Caco-2 (cell line): ENCODE measurements at regions not wholly inside any gene's neighbourhood (a gene's known extent, or its start where the extent isn't known, plus 50 kb on each side); places are given as distances from the start of the nearest gene placed in this dataset.

Experiments
- BruUV-seq: library from RNA; stranded (reverse); fragments of 400-500 nt; replicated peaks from 2 replicates; lab custom pipeline; 2021; lab: Mats Ljungman, UMichigan
- CTCF ChIA-PET: fragments of 300-600 bp; sonication (Branson Sonifier 250); formaldehyde crosslinking; loops from one replicate; lab custom pipeline; 2022; ENCODE audit warnings: antibody characterized with exemption; lab: Charles Lee
- POLR2A ChIA-PET: fragments of 300-600 bp; sonication (Branson Sonifier 250); formaldehyde crosslinking; loops from one replicate; lab custom pipeline; 2022; ENCODE audit warnings: antibody characterized with exemption; lab: Charles Lee
- DNase-seq, 2 experiments: peaks; one replicate each; pipeline versions ENCODE4 v3.0.0 to v3.0.0-alpha.2; 2020 to 2022
- H3K27me3 ChIP-seq: replicated peaks from 2 replicates; pipeline ENCODE4 v1.6.0; 2011; ENCODE audit warnings: low read length; ENCODE audit not compliant: control insufficient read depth, insufficient read depth
- H3K36me3 ChIP-seq: 2 replicates; pipeline ENCODE4 v1.5.1; 2011; ENCODE audit warnings: low read length; ENCODE audit not compliant: control insufficient read depth, insufficient read depth
- H3K4me1 ChIP-seq: fragments of 250-450 bp; sonication (Bioruptor Pico); 2 replicates; pipeline ENCODE4 v1.5.1; 2020; ENCODE audit warnings: mild to moderate bottlenecking
- H3K4me3 ChIP-seq: 2 replicates; pipeline ENCODE4 v1.5.1; 2011; ENCODE audit warnings: low read depth, mild to moderate bottlenecking, control low read depth, low read length
- H3K9me3 ChIP-seq: fragments of 250-450 bp; sonication (Bioruptor Pico); 2 replicates; pipeline ENCODE4 v1.5.1; 2020; ENCODE audit warnings: mild to moderate bottlenecking, moderate library complexity
- H3K27ac Mint-ChIP-seq: one replicate; pipeline ENCODE4 v1.8.0; 2022; ENCODE audit warnings: mixed read lengths; ENCODE audit not compliant: unreplicated experiment
- H3K27me3 Mint-ChIP-seq: one replicate; pipeline ENCODE4 v1.8.0; 2022; ENCODE audit warnings: mixed read lengths; ENCODE audit not compliant: insufficient read depth, unreplicated experiment
- H3K36me3 Mint-ChIP-seq: one replicate; pipeline ENCODE4 v1.8.0; 2022; ENCODE audit warnings: mild to moderate bottlenecking, mixed read lengths; ENCODE audit not compliant: insufficient read depth, unreplicated experiment
- H3K4me1 Mint-ChIP-seq: one replicate; pipeline ENCODE4 v1.8.0; 2022; ENCODE audit warnings: low read depth, mixed read lengths; ENCODE audit not compliant: unreplicated experiment
- H3K4me3 Mint-ChIP-seq: one replicate; pipeline ENCODE4 v1.8.0; 2022; ENCODE audit warnings: mild to moderate bottlenecking, moderate library complexity, mixed read lengths; ENCODE audit not compliant: unreplicated experiment
- H3K9me3 Mint-ChIP-seq: one replicate; pipeline ENCODE4 v1.8.0; 2022; ENCODE audit warnings: mixed read lengths; ENCODE audit not compliant: unreplicated experiment
- intact Hi-C: fragments of 100-400 bp; cut with micrococcal nuclease; formaldehyde crosslinking; loops from one replicate; pipeline ENCODE4 v1.10.0; 2022; ENCODE audit not compliant: unreplicated experiment
- TF ChIP-seq, protein P1 (sequence below), 2 experiments: fragments of 200-600 bp in 1 of 2; IDR thresholded peaks; 1 replicate in 1 of 2; 2 replicates in 1 of 2; pipeline versions ENCODE4 v1.5.1 to v1.8.0; 2011 to 2022; ENCODE audit warnings: antibody characterized with exemption in 1 of 2, control low read depth in 1 of 2, inconsistent platforms in 1 of 2, low read depth in 1 of 2, low read length in 1 of 2, mild to moderate bottlenecking in 1 of 2, moderate library complexity in 1 of 2; ENCODE audit not compliant: insufficient read depth in 1 of 2, severe bottlenecking in 1 of 2, unreplicated experiment in 1 of 2

DNA sequence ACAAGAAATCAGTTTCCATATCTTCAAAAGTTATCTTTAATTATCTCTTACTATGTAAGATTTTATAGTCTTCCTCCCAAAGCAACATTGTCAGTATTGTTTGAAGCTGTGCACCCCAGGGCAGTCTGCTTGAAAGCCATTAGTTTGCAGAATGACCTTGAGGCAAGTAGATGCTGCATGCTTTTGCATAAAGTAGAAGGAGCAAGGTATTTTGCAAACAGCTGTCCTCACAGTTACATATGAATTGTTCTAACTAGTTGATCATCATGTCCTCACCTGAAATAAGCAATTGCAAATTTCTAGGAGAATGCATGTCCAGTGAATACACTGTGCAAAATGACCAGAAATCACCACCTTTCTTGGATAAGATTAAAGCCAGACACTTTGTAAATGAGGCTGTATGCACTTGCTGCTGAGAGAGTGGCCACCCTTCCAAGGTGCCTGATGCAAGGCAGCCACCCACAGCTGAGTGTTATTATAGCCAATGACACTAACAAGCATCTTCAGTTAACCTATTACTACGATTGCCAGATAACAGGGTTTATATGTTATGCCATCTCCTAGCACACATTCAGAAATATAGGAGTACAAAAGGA is 730.0 kb upstream of the TMEM132C start:
- Histone ChIP-seq H3K9me3 (no peaks in the 10 kb centered on the region), H3K36me3 (no peaks in the 10 kb centered on the region), H3K4me1 (peaks cover 1% of the 10 kb centered on the region; the same call in 1 of the 2 replicates), H3K27me3 (no peaks in the 10 kb centered on the region), H3K4me3 (no peak overlapping the region)
- Mint-ChIP-seq H3K27ac (no peak overlapping the region), H3K36me3 (no peaks in the 10 kb centered on the region), H3K9me3 (no peaks in the 10 kb centered on the region), H3K4me1 (peaks cover 3% of the 10 kb centered on the region), H3K4me3 (no peak overlapping the region), H3K27me3 (no peaks in the 10 kb centered on the region)
- ChIA-PET CTCF (no interaction called here), POLR2A (no interaction called here)
- intact Hi-C loops: no loop called here
- TF ChIP-seq, protein P1, sequence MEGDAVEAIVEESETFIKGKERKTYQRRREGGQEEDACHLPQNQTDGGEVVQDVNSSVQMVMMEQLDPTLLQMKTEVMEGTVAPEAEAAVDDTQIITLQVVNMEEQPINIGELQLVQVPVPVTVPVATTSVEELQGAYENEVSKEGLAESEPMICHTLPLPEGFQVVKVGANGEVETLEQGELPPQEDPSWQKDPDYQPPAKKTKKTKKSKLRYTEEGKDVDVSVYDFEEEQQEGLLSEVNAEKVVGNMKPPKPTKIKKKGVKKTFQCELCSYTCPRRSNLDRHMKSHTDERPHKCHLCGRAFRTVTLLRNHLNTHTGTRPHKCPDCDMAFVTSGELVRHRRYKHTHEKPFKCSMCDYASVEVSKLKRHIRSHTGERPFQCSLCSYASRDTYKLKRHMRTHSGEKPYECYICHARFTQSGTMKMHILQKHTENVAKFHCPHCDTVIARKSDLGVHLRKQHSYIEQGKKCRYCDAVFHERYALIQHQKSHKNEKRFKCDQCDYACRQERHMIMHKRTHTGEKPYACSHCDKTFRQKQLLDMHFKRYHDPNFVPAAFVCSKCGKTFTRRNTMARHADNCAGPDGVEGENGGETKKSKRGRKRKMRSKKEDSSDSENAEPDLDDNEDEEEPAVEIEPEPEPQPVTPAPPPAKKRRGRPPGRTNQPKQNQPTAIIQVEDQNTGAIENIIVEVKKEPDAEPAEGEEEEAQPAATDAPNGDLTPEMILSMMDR (IDR thresholded peaks at IDR 0.05; ENCODE audit: insufficient read depth in 1 of 2, low read depth in 1 of 2, low read length in 1 of 2, severe bottlenecking in 1 of 2, unreplicated experiment in 1 of 2): no peak
- no peak for DNase-seq
- BruUV-seq: no TSS peak

DNA sequence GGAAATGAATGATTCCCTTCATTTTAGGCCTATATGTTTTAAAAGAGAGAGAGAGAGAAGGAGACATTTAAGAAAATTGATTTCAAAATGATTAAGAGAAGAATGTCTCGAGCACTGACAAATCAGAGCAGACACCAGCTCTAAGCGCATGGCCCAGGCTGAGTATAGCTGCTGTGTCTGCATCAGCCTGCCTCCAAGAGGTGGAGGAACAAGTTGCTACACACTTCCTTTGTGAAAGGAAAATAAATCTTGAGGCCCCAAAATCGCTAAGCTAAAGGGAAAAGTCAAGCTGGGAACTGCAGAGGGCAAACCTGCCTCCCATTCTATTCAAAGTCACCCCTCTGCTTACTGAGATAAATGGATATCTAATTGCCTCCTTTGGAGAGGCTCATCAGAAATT is 728.7 kb upstream of the TMEM132C start:
- no peak overlapping the region for H3K4me3 Mint-ChIP-seq
- CTCF ChIA-PET: no interaction called here
- no peaks in the 10 kb centered on the region for H3K9me3 Mint-ChIP-seq
- H3K27me3 Mint-ChIP-seq: no peaks in the 10 kb centered on the region
- intact Hi-C loops: no loop called here
- POLR2A ChIA-PET: no interaction called here
- Histone ChIP-seq H3K4me3 (no peak overlapping the region), H3K9me3 (no peaks in the 10 kb centered on the region), H3K4me1 (peaks cover 13% of the 10 kb centered on the region), H3K27me3 (no peaks in the 10 kb centered on the region), H3K36me3 (no peaks in the 10 kb centered on the region)
- BruUV-seq: no TSS peak
- H3K4me1 Mint-ChIP-seq: peaks cover 13% of the 10 kb centered on the region
- no peaks in the 10 kb centered on the region for H3K36me3 Mint-ChIP-seq
- no peak overlapping the region for H3K27ac Mint-ChIP-seq
- TF ChIP-seq, protein P1 (IDR thresholded peaks at IDR 0.05; ENCODE audit: insufficient read depth in 1 of 2, low read depth in 1 of 2, low read length in 1 of 2, severe bottlenecking in 1 of 2, unreplicated experiment in 1 of 2): no peak
- no peak for DNase-seq

DNA sequence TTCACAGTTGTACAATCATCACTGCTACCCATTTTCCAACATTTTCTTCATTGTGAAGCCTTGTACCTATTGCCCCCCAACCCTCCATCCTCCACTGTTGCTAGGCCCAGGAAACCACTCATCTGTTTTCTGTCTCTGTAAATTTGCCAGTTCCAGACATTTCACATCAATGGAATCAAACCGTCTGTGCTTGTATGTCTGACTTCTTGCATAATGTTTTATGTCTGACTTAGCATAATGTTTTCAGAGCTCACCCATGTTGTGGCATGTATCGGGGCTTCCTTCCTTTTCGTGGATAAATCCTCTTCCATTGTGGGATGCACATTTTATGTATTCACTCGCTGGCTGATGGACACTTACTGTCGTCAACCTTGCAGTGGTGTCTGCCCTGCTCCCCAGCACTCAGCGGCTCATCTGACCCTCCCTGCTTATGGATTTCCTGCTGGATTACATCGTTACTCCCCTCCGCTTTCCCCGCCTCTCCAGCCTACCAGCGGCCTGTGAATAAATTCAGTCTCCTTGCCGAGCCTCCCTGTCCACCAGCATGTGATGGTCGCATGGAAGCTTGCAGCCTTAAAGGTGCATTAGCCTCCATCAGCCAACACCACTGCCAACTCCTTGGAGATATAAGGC is 727.6 kb upstream of the TMEM132C start:
- no TSS peak for BruUV-seq
- H3K27ac Mint-ChIP-seq: no peak overlapping the region
- H3K36me3 ChIP-seq: no peaks in the 10 kb centered on the region
- H3K4me1 Mint-ChIP-seq: peaks cover 13% of the 10 kb centered on the region
- H3K4me3 Mint-ChIP-seq: no peak overlapping the region
- no peaks in the 10 kb centered on the region for H3K36me3 Mint-ChIP-seq
- H3K27me3 ChIP-seq: no peaks in the 10 kb centered on the region
- no peaks in the 10 kb centered on the region for H3K27me3 Mint-ChIP-seq
- DNase-seq: no peak
- H3K4me1 ChIP-seq: peaks cover 13% of the 10 kb centered on the region
- CTCF ChIA-PET: no interaction called here
- H3K9me3 ChIP-seq: 0 out of 2 replicates have a peak, but pooled peaks cover 1% of the 10 kb centered on the region
- TF ChIP-seq, protein P1 (IDR thresholded peaks at IDR 0.05; ENCODE audit: insufficient read depth in 1 of 2, low read depth in 1 of 2, low read length in 1 of 2, severe bottlenecking in 1 of 2, unreplicated experiment in 1 of 2): no peak
- POLR2A ChIA-PET: no interaction called here
- intact Hi-C loops: no loop called here
- no peaks in the 10 kb centered on the region for H3K9me3 Mint-ChIP-seq
- no peak overlapping the region for H3K4me3 ChIP-seq
